ENCODE measurements at regions not wholly inside any gene's neighbourhood (a gene's known extent, or its start where the extent isn't known, plus 50 kb on each side); places are given as distances from the start of the nearest gene placed in this dataset.

DNA sequence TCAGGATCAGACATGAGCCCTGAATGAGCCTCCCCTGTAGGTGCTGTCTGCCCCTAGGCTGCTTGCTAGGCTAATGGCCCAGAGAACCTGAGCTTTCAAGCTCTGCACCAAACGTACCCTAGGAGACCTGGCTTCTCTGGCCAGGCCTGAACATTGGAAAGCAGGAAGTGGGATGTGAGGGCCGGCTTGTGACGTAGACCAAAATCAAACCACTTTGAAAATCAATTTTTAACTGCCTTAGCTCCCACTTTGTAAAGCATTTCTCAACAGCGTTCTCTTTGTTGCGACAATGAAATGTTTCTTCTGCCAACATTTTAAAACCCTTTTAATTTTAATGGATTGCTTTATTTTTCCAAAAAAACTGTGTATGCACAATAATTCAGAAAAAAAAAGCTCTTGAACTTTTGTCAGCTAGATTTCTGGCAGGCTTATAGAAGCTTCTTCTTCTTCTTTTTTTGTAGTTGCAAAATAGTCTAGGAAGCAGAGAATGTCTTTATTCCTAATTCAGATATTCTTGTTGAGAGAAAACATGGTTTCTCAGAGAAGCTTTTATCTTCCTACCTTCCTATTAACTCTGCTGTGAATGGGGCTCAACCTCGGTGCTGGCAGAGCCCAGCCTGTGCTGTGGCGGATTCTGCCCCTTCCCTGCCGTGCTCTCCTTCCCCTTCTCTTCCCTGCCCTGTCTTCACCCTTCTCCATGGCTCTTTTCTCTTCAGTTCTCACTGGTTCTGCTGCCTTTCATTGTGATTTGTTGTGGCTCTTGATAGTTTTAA lies 145.2 kb upstream of the SFRP2 start:
- no peaks in the 10 kb centered on the region for H3K9me3 Mint-ChIP-seq (ENCODE audit: unreplicated experiment)
- Histone ChIP-seq H3K9me3 (no peaks in the 10 kb centered on the region), H3K4me3 (ENCODE audit: low read depth, low read length) (no peak overlapping the region), H3K27me3 (replicated peaks; ENCODE audit: control insufficient read depth, insufficient read depth, low read length) (no peaks in the 10 kb centered on the region), H3K36me3 (ENCODE audit: control insufficient read depth, insufficient read depth, low read length) (no peaks in the 10 kb centered on the region), H3K4me1 (no peaks in the 10 kb centered on the region)
- ChIA-PET CTCF (no interaction called here), POLR2A (no interaction called here)
- H3K4me1 Mint-ChIP-seq (ENCODE audit: low read depth, unreplicated experiment): no peaks in the 10 kb centered on the region
- no peak overlapping the region for H3K4me3 Mint-ChIP-seq (ENCODE audit: unreplicated experiment)
- DNase-seq: no peak
- no peaks in the 10 kb centered on the region for H3K36me3 Mint-ChIP-seq (ENCODE audit: insufficient read depth, unreplicated experiment)
- peaks cover 11% of the 10 kb centered on the region for H3K27me3 Mint-ChIP-seq (ENCODE audit: insufficient read depth, unreplicated experiment)
- intact Hi-C loops (cut with micrococcal nuclease; ENCODE audit: unreplicated experiment): no loop called here
- BruUV-seq (replicated peaks): no TSS peak
- H3K27ac Mint-ChIP-seq (ENCODE audit: unreplicated experiment): no peak overlapping the region
- TF ChIP-seq, protein P1, sequence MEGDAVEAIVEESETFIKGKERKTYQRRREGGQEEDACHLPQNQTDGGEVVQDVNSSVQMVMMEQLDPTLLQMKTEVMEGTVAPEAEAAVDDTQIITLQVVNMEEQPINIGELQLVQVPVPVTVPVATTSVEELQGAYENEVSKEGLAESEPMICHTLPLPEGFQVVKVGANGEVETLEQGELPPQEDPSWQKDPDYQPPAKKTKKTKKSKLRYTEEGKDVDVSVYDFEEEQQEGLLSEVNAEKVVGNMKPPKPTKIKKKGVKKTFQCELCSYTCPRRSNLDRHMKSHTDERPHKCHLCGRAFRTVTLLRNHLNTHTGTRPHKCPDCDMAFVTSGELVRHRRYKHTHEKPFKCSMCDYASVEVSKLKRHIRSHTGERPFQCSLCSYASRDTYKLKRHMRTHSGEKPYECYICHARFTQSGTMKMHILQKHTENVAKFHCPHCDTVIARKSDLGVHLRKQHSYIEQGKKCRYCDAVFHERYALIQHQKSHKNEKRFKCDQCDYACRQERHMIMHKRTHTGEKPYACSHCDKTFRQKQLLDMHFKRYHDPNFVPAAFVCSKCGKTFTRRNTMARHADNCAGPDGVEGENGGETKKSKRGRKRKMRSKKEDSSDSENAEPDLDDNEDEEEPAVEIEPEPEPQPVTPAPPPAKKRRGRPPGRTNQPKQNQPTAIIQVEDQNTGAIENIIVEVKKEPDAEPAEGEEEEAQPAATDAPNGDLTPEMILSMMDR (IDR thresholded peaks at IDR 0.05; ENCODE audit: insufficient read depth in 1 of 2, low read depth in 1 of 2, low read length in 1 of 2, severe bottlenecking in 1 of 2, unreplicated experiment in 1 of 2): no peak

DNA sequence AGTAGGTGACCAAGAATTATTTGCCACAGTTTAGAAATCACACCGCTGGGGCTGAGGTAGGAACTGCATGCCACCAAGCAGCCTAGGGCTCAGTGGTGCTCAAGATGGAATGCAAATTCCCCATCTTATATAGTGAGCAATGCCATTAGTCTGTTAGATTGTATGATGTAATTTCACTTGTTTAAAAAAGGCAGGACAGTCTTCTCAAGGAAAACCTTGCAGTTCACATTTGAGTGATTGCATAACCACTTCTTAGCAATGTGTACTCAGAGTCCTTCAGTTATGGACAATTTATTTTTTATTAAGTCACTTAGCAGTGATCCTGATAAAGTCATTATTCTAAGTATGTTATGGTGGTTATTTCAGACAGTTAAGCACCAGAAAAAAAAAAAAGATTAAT lies 142.9 kb upstream of the SFRP2 start:
- Histone ChIP-seq H3K36me3 (ENCODE audit: control insufficient read depth, insufficient read depth, low read length) (no peaks in the 10 kb centered on the region), H3K9me3 (no peaks in the 10 kb centered on the region), H3K4me3 (ENCODE audit: low read depth, low read length) (no peak overlapping the region), H3K27me3 (replicated peaks; ENCODE audit: control insufficient read depth, insufficient read depth, low read length) (no peaks in the 10 kb centered on the region; the same call in 1 of the 2 replicates), H3K4me1 (no peaks in the 10 kb centered on the region)
- Mint-ChIP-seq H3K27me3 (ENCODE audit: insufficient read depth, unreplicated experiment) (peaks cover 14% of the 10 kb centered on the region), H3K27ac (ENCODE audit: unreplicated experiment) (no peak overlapping the region), H3K4me3 (ENCODE audit: unreplicated experiment) (no peak overlapping the region), H3K4me1 (ENCODE audit: low read depth, unreplicated experiment) (no peaks in the 10 kb centered on the region), H3K36me3 (ENCODE audit: insufficient read depth, unreplicated experiment) (no peaks in the 10 kb centered on the region), H3K9me3 (ENCODE audit: unreplicated experiment) (no peaks in the 10 kb centered on the region)
- TF ChIP-seq, protein P1 (IDR thresholded peaks at IDR 0.05; ENCODE audit: insufficient read depth in 1 of 2, low read depth in 1 of 2, low read length in 1 of 2, severe bottlenecking in 1 of 2, unreplicated experiment in 1 of 2): no peak
- intact Hi-C loops (cut with micrococcal nuclease; ENCODE audit: unreplicated experiment): no loop called here
- ChIA-PET POLR2A (no interaction called here), CTCF (no interaction called here)
- no TSS peak for BruUV-seq (replicated peaks)
- DNase-seq: no peak

DNA sequence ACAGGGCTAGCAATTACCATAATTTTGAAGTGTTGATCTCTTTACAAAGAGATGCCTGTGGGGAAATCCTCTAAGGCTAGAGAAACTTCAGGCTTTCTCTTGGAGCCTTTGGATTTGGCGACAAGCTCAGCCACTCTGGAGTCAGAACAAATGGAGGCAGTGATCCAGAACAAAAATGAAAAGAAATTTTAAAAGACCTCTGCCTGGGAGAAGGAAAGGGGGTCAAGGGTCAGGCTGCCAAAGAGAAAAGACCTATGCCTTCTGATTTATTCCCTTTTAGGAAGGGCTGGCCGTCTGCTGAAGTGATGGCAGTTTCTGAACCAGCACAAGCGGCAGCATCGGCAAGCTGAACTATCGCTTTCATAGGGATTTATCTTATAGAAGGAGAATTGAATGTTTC lies 140.8 kb upstream of the SFRP2 start:
- Histone ChIP-seq H3K27me3 (replicated peaks; ENCODE audit: control insufficient read depth, insufficient read depth, low read length) (no peaks in the 10 kb centered on the region; the same call in 1 of the 2 replicates), H3K4me1 (no peaks in the 10 kb centered on the region), H3K4me3 (ENCODE audit: low read depth, low read length) (no peak overlapping the region), H3K9me3 (no peaks in the 10 kb centered on the region), H3K36me3 (ENCODE audit: control insufficient read depth, insufficient read depth, low read length) (no peaks in the 10 kb centered on the region)
- peaks cover 11% of the 10 kb centered on the region for H3K27me3 Mint-ChIP-seq (ENCODE audit: insufficient read depth, unreplicated experiment)
- no peak overlapping the region for H3K4me3 Mint-ChIP-seq (ENCODE audit: unreplicated experiment)
- CTCF ChIA-PET: no interaction called here
- no peak for DNase-seq
- TF ChIP-seq, protein P1 (IDR thresholded peaks at IDR 0.05; ENCODE audit: insufficient read depth in 1 of 2, low read depth in 1 of 2, low read length in 1 of 2, severe bottlenecking in 1 of 2, unreplicated experiment in 1 of 2): no peak
- no peaks in the 10 kb centered on the region for H3K9me3 Mint-ChIP-seq (ENCODE audit: unreplicated experiment)
- no TSS peak for BruUV-seq (replicated peaks)
- POLR2A ChIA-PET: no interaction called here
- intact Hi-C loops (cut with micrococcal nuclease; ENCODE audit: unreplicated experiment): no loop called here
- no peaks in the 10 kb centered on the region for H3K36me3 Mint-ChIP-seq (ENCODE audit: insufficient read depth, unreplicated experiment)
- no peaks in the 10 kb centered on the region for H3K4me1 Mint-ChIP-seq (ENCODE audit: low read depth, unreplicated experiment)
- H3K27ac Mint-ChIP-seq (ENCODE audit: unreplicated experiment): no peak overlapping the region

Measured in Caco-2 (cell line).